Breast epithelium (tissue), 3 donors: ENCODE measurements at regions not wholly inside any gene's neighbourhood (a gene's known extent, or its start where the extent isn't known, plus 50 kb on each side); places are given as distances from the start of the nearest gene placed in this dataset.

Experiments used
- POLR2AphosphoS5 ChIP-seq, 3 donors: sonication (generic); formaldehyde crosslinking; IDR thresholded peaks; one replicate each; pipeline ENCODE4 v1.6.1; 2017; ENCODE audit warnings: antibody characterized with exemption in 3 of 3
- TF ChIP-seq, protein P1 (sequence below), 3 donors: fragments of 450-650 bp; IDR thresholded peaks; one replicate each; pipeline ENCODE4 v1.5.1; 2016 to 2017; ENCODE audit warnings: antibody characterized with exemption in 3 of 3, mild to moderate bottlenecking in 3 of 3, moderate library complexity in 3 of 3

DNA sequence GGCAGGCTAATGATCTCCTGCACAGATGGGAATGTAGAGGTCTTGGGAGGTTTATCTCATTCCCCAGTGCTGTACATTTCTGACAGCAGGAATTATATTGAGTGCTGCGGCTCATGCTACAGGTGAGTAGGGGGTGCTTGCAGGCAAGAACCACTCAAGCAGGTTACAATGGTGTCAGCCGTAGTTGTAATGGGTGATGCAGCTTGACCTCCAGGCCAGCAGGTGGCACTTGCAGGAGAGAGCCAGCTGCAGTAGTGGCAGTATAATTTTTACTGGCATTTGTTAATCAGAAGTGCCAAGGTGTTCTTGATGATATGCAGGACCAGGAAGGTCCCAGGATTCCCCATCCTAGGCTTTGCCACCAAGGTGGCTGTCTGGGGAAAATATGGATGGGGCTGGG is 759.6 kb upstream of the NDST4 start:
- TF ChIP-seq, protein P1, sequence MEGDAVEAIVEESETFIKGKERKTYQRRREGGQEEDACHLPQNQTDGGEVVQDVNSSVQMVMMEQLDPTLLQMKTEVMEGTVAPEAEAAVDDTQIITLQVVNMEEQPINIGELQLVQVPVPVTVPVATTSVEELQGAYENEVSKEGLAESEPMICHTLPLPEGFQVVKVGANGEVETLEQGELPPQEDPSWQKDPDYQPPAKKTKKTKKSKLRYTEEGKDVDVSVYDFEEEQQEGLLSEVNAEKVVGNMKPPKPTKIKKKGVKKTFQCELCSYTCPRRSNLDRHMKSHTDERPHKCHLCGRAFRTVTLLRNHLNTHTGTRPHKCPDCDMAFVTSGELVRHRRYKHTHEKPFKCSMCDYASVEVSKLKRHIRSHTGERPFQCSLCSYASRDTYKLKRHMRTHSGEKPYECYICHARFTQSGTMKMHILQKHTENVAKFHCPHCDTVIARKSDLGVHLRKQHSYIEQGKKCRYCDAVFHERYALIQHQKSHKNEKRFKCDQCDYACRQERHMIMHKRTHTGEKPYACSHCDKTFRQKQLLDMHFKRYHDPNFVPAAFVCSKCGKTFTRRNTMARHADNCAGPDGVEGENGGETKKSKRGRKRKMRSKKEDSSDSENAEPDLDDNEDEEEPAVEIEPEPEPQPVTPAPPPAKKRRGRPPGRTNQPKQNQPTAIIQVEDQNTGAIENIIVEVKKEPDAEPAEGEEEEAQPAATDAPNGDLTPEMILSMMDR (IDR thresholded peaks at IDR 0.05), result no peak
- no peak for TF ChIP-seq POLR2AphosphoS5 (IDR thresholded peaks at IDR 0.05)
